GM10266 (cell line): ENCODE measurements at regions not wholly inside any gene's neighbourhood (a gene's known extent, or its start where the extent isn't known, plus 50 kb on each side); places are given as distances from the start of the nearest gene placed in this dataset.

Experiments
- DNase-seq: peaks from one replicate; pipeline ENCODE4 v3.0.0; 2012; ENCODE audit errors: extremely low spot score
- TF ChIP-seq, protein P1 (sequence below): IDR thresholded peaks from 2 replicates; pipeline ENCODE4 v1.5.1; 2012; ENCODE audit warnings: mild to moderate bottlenecking, low read depth; ENCODE audit not compliant: control insufficient read depth, insufficient read depth; ENCODE audit errors: missing control alignments

DNA sequence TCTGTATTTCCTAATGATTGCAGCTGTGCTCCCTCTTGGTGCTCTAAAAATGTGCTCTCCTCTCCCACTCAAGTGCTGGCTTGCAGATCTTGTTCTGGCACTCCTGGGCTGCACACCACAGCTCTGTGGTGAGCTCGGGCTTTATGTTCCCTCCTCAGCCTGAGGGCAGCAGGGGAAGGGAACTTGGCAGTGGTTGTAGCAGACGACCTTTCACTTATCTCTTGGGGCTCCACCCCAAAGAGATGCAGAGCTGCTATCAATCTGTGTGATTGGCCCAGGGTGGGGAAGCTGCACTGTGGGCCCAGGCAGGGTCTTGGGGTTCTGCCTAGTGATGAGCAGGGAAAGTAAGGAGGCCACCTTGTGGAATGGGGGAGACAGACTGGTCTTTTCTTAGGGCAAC, 143.5 kb upstream of the GORAB start:
- TF ChIP-seq, protein P1, sequence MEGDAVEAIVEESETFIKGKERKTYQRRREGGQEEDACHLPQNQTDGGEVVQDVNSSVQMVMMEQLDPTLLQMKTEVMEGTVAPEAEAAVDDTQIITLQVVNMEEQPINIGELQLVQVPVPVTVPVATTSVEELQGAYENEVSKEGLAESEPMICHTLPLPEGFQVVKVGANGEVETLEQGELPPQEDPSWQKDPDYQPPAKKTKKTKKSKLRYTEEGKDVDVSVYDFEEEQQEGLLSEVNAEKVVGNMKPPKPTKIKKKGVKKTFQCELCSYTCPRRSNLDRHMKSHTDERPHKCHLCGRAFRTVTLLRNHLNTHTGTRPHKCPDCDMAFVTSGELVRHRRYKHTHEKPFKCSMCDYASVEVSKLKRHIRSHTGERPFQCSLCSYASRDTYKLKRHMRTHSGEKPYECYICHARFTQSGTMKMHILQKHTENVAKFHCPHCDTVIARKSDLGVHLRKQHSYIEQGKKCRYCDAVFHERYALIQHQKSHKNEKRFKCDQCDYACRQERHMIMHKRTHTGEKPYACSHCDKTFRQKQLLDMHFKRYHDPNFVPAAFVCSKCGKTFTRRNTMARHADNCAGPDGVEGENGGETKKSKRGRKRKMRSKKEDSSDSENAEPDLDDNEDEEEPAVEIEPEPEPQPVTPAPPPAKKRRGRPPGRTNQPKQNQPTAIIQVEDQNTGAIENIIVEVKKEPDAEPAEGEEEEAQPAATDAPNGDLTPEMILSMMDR = no peak
- DNase-seq = no peak

DNA sequence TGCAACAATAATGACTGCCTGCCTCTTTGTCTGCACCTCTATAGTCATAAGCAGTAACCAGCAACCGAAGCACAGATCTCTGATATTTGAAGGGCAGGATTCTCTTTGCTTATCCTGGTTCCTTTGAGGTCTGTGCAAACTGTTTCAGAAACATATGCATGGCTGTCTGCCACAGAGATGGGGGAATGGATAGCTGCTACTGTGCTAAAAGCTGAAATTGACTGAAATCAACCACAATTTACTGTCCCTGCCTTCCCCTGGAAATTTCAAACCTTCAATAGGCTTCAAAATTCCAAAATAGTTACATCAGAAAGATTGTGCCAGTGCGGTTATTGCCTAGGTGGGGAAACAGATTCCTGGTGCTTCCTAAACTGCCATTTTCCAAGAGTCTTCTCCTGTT, 136.8 kb upstream of the GORAB start:
- DNase-seq = no peak
- TF ChIP-seq, protein P1 = no peak

DNA sequence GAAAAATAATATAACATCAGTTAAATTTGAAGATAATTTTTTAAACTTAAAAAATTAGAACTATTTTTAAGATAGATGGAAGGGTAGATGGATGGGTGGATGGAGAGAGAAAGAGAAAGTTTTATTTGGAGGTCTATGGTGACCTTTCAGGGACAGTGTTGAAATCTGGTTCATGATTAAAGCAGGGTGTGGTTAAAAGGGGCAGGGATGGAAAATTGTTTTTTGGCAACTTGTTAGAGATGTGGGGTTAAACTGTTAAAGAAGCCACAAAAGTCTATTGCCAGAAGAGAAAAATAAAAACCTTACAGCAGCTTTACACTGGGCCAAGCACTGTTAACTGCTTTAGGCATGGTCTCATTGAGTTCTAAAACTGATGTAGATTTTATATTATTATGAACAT, 134.9 kb upstream of the GORAB start:
- DNase-seq = no peak
- TF ChIP-seq, protein P1 = no peak

DNA sequence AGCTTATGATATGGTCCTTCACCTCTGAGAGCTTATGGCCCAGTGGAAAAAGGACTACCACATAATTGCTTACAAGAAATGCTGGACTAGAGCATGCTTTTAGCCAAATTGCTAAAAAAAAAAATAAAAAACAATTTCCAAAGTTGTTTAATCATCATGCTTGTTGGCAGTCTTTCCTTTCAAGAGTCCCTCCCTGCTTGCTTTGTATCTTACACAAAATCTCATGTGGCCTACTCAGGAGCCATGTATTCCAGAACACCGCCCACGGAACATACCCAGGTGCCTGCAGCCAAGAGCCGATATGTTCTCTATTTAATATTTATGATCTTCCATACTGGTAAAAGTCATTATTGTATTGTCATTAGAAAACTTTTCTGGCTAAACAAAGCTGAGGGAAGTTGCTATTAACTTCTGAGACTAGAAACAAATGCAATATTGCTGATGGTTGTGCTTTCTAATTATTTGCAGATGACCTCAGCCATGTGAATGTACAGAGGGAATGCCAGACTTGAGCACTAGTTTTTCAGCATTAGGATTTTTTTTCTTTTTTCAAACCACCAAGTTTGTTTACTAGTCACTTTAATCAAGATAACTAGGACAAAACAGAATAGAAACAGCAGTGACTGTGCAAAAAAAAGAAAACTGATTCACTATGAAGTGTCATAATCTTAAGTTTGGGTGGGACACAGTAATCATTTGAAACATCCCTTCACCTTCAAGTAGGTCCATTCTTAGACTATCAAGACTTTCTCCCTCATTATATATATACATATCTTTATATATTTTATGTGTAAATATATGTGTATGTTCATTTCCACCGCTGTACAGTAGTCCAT, 129.3 kb upstream of the GORAB start:
- TF ChIP-seq, protein P1 = no peak
- DNase-seq = no peak

DNA sequence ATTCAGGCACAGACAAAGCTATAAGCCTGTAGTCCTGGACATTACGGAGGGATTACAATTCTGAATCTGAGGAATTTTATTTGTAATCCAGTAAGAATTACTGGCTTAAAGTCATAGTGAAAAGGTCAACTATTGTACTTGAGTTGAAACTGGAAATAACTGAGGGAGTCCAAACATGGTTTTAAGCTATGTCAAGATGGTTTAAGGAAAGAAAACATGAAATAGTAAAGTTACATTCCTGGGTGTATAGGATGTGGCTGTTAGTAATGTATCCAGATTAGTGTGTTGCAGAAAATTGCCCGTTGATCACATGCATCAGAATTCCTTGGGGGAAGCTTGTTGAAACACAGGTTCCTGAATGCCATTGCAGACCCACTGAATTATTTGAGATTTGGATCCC, 124.8 kb upstream of the GORAB start:
- TF ChIP-seq, protein P1 = no peak

DNA sequence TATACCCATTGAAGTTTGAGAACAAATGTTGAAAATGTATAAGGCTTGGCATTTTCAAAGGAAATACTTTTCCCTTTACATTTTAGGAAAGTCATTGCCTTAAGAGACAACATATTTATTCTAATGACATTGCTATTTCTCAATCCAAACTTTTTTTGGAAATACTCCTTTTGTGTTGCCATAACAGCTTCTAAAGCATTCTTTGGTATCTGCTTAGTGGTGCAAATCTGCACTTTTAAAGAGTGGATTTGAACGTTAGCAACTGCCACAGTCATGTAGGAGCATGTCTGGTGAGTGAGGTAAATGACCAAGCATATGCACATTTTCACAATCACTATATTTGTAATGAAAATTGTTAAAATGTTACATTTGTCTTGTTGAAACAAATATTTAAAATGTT, 124.4 kb upstream of the GORAB start:
- DNase-seq = no peak
- TF ChIP-seq, protein P1 = no peak

More for the DNA sequence above, 124.8 kb upstream of the GORAB start:
- DNase-seq = no peak

DNA sequence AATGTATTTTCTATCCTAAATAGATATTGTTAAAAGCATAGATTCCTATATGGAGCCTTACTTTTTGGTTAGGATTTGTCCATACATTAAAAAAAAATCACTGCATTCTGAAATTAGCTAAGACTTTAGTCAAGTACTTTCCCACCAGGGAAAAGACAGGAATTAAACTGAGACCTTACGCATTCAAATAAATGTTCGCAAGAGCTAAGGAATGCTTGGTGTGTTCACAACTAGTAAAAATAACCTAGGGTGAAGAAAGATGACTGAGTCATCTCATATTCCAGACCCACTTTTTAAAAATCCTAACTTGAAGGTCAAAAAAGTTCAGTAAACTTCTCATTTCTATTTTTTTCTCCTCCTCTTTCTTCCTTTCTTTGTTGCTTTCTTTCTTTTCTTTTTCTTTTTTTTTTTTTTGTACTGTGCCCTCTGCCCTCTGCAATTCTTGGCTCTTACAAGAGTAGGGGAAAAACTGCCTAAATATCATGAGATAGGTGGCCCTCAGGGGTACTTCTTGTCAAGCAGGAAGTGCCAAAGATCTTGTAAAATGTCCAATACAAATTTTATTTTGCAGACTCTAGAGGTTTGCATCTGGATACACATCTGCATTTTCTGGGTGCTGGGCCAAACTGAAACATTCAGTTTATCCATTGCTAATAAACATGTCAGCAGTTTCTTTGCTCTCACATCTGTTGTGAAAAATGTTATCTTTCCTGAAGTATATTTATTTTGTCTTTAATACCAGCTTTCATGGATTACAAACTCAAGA, 121.4 kb upstream of the GORAB start:
- TF ChIP-seq, protein P1 = no peak
- no peak for DNase-seq
